ENCODE measurements at regions not wholly inside any gene's neighbourhood (a gene's known extent, or its start where the extent isn't known, plus 50 kb on each side); places are given as distances from the start of the nearest gene placed in this dataset.

DNA sequence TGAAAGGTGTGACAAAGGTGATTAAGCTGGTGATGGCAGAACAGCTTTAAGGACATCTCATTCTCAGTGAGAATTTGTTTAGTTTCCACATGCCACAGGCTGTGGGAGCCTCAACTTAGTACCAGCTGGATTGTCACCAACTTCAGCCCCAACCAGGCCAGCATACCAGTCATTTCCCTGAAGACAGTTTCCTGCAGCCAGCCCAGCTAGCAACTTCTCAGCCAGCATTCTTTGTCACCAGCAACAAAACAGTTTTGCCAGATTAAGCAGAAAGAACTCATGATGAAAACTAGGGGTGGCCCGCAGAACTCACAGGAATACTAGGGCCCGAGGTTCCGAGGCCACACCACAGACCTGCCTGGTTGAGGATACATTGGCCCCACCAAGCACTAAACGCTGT lies 68.8 kb upstream of the UNC5B start:
- no peak for DNase-seq

DNA sequence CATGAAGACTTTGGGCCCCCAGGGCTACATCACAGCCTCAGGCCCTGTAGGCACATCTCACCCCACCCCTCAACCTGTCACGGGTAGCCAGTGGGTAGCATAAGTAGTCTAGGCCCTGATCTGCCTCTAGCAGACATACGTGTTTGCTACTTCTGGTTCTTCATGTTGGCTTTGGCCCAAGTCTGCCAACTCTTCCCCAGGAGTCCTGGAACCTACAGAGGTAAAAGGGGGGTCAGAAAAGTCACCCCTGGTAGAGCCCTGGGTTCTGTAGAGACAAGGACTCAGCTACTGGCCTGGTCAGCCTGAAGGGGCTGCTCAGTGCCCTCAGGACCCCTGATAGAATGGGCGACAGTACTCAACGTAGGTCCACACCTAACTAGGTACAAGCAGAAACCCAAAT lies 67.5 kb upstream of the UNC5B start:
- DNase-seq = no peak

GRCh38 chr10:71145352-71145945 lies 66.9 kb upstream of the UNC5B start:
- no peak for DNase-seq

DNA sequence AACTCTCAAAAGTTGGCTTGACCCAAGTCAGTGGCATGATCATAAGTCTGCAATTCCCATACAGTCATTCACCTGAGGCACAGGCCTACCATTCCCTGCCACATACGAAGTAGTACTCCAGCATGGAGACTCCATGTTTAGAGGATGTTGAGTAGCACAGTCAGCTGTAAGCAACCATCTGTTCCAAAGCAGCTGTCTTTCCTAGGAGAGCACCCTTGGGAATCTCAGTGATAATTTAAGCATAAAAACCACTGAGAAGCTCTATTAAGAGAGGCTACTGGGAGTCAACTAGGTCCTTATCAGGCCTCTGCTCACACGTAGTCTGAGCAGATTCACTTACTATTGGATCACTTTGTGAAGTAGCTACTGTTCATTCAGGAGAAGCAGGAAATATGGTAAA lies 61.6 kb upstream of the UNC5B start:
- DNase-seq = no peak

GRCh38 chr10:71152043-71152442 lies 60.3 kb upstream of the UNC5B start:
- DNase-seq = no peak

DNA sequence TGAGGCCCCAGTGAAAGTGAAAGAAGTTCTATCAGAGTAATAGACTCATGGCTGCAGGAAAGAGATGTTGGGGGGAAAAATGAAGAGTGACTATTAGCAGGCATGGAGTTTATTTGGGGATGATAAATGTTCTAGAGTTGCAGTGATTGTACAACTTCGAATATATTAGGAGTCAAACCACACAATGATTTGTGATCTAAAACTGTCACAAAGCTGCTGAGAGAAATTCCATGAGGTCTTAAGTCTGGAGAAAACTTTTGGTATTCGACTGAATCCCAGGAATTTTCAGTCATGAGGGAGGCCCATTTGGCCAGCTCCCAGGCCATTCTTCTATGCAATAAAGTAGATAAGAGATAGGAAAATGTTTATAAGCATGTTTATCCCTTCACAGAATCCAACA lies 55.9 kb upstream of the UNC5B start:
- DNase-seq = no peak

GRCh38 chr10:71157435-71157834 lies 54.9 kb upstream of the UNC5B start:
- no peak for DNase-seq

DNA sequence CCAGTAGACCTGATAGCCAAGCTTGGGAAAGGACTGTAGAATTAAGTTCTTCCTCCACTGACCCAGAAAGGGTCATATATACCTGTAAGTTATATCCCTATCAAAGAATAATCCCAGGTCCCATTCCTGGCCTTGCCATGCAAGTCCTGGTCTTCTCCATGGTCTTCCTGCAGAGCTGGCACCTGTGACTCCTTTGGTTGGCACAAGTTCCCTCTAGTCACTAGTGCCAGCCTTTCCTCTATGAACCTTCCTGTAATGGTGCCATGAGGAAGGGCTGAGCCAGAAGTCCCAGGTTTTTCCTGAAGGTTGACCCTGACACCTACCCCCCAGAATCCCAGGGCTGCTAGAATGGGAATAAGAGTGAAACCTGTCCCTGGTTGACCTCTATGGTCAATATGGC lies 54.1 kb upstream of the UNC5B start:
- no peak for DNase-seq

GRCh38 chr10:71158902-71159301 lies 53.5 kb upstream of the UNC5B start:
- no peak for DNase-seq

DNA sequence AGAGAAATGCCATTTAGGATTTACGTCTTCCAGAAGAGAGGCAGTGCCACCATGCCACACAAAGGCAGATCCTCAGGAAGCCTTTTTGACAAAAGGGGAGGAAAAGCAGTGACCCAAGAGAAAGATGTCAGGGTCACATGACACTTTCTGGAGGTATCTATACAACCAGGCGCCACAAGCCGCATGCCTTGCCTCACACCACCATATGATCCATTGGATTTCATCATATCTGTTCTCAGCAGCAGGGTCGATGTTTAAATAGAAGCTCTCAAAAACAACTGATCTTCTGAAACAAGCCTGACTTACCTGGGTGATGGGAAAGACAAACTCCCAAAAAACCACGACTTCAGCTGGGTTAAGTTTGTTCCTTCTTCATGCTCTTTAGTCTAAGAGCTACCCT lies 52.5 kb upstream of the UNC5B start:
- no peak for DNase-seq

GRCh38 chr10:71161425-71161824 lies 50.9 kb upstream of the UNC5B start:
- DNase-seq = no peak
